CD4-positive, alpha-beta T cell treated with Interleukin-15 for 4 hours (primary cell): ENCODE measurements at regions not wholly inside any gene's neighbourhood (a gene's known extent, or its start where the extent isn't known, plus 50 kb on each side); places are given as distances from the start of the nearest gene placed in this dataset.

Experiments
- DNase-seq: peaks from one replicate; pipeline ENCODE4 v3.0.0-alpha.2; 2020; ENCODE audit warnings: low spot score

- DNase-seq: no peak
These were observed 99.5 kb downstream of the KDM5D start for GRCh38 chrY:19644889-19645638.

- DNase-seq: no peak
These were observed 106.7 kb downstream of the KDM5D start for GRCh38 chrY:19637651-19638347.

- no peak for DNase-seq
These were observed 115.6 kb downstream of the KDM5D start for GRCh38 chrY:19628926-19629325.

- no peak for DNase-seq
These were observed 122.1 kb downstream of the KDM5D start for GRCh38 chrY:19622392-19622791.

- DNase-seq: no peak
These were observed 122.8 kb downstream of the KDM5D start for GRCh38 chrY:19621756-19622155.

- DNase-seq: no peak
These were observed 143.4 kb downstream of the KDM5D start for GRCh38 chrY:19601113-19601512.

GRCh38 chrY:19600711-19601110, 143.8 kb downstream of the KDM5D start:
- DNase-seq: no peak

- DNase-seq: no peak
These were observed 154.3 kb downstream of the KDM5D start for GRCh38 chrY:19590235-19590634.

GRCh38 chrY:19589664-19590063, 154.9 kb downstream of the KDM5D start:
- no peak for DNase-seq

- DNase-seq: no peak
These were observed 157.2 kb downstream of the KDM5D start for GRCh38 chrY:19587311-19587710.

GRCh38 chrY:19580990-19581389, 163.5 kb downstream of the KDM5D start:
- peak; percentile 9 for DNase-seq

GRCh38 chrY:19578281-19578874, 166.1 kb downstream of the KDM5D start:
- no peak for DNase-seq

GRCh38 chrY:19577250-19577649, 167.3 kb downstream of the KDM5D start:
- DNase-seq: no peak

GRCh38 chrY:19574939-19575338, 169.6 kb downstream of the KDM5D start:
- no peak for DNase-seq

- DNase-seq: no peak
These were observed 170.9 kb downstream of the KDM5D start for GRCh38 chrY:19573646-19574045.

GRCh38 chrY:19570999-19571398, 173.5 kb downstream of the KDM5D start:
- peak; percentile 12 for DNase-seq

- DNase-seq: no peak
These were observed 176.6 kb downstream of the KDM5D start for GRCh38 chrY:19567943-19568342.

GRCh38 chrY:19567051-19567921, 177.2 kb downstream of the KDM5D start:
- DNase-seq: peak; percentile 85

GRCh38 chrY:19559161-19559560, 185.4 kb downstream of the KDM5D start:
- no peak for DNase-seq

- no peak for DNase-seq
These were observed 194.7 kb downstream of the KDM5D start for GRCh38 chrY:19549671-19550466.
